ENCODE measurements at regions not wholly inside any gene's neighbourhood (a gene's known extent, or its start where the extent isn't known, plus 50 kb on each side); places are given as distances from the start of the nearest gene placed in this dataset.
"Not testable (repeated sequence)": the region's sequence is repeated elsewhere in the genome, so short reads cannot be mapped to it uniquely, and the experiment has no call there.

GRCh38 chr1:54481201-54481884 lies 66.7 kb upstream of the ACOT11 start:
- H3K9me3 Mint-ChIP-seq, result no peaks in the 10 kb centered on the region
- H3K27me3 Mint-ChIP-seq (ENCODE audit: insufficient read depth), result peaks cover 17% of the 10 kb centered on the region
- peaks cover 54% of the 10 kb centered on the region for H3K4me1 Mint-ChIP-seq (ENCODE audit: low read depth)
- no peak for DNase-seq (ENCODE audit: low spot score)
- intact Hi-C loops (cut with micrococcal nuclease), result no loop called here
- H3K4me3 Mint-ChIP-seq, result no peak overlapping the region
- no peaks in the 10 kb centered on the region for H3K36me3 Mint-ChIP-seq (ENCODE audit: low read depth)
- no peak overlapping the region for H3K27ac Mint-ChIP-seq

GRCh38 chr1:54480525-54480848 lies 67.5 kb upstream of the ACOT11 start:
- no peak for DNase-seq (ENCODE audit: low spot score)
- Mint-ChIP-seq H3K36me3 (ENCODE audit: low read depth) (no peaks in the 10 kb centered on the region), H3K27ac (no peak overlapping the region), H3K4me3 (no peak overlapping the region), H3K9me3 (no peaks in the 10 kb centered on the region), H3K27me3 (ENCODE audit: insufficient read depth) (peaks cover 17% of the 10 kb centered on the region), H3K4me1 (ENCODE audit: low read depth) (peaks cover 56% of the 10 kb centered on the region)
- intact Hi-C loops (cut with micrococcal nuclease), result no loop called here

- intact Hi-C loops (cut with micrococcal nuclease), result no loop called here
- Mint-ChIP-seq H3K27ac (no peak overlapping the region), H3K27me3 (ENCODE audit: insufficient read depth) (peaks cover 12% of the 10 kb centered on the region), H3K36me3 (ENCODE audit: low read depth) (no peaks in the 10 kb centered on the region), H3K4me3 (no peak overlapping the region), H3K9me3 (no peaks in the 10 kb centered on the region), H3K4me1 (ENCODE audit: low read depth) (peaks cover 56% of the 10 kb centered on the region)
- DNase-seq (ENCODE audit: low spot score), result no peak
These were observed 68.0 kb upstream of the ACOT11 start for GRCh38 chr1:54479841-54480524.

GRCh38 chr1:54479251-54479650 lies 68.8 kb upstream of the ACOT11 start:
- Mint-ChIP-seq H3K36me3 (ENCODE audit: low read depth) (no peaks in the 10 kb centered on the region), H3K27me3 (ENCODE audit: insufficient read depth) (peaks cover 9% of the 10 kb centered on the region), H3K27ac (no peak overlapping the region), H3K9me3 (no peaks in the 10 kb centered on the region), H3K4me3 (no peak overlapping the region), H3K4me1 (ENCODE audit: low read depth) (peaks cover 55% of the 10 kb centered on the region)
- no peak for DNase-seq (ENCODE audit: low spot score)
- intact Hi-C loops (cut with micrococcal nuclease), result no loop called here

GRCh38 chr1:54477153-54477561 lies 70.9 kb upstream of the ACOT11 start:
- DNase-seq (ENCODE audit: low spot score), result no peak

GRCh38 chr1:54476530-54477109 lies 70.4 kb upstream of the SSBP3 start:
- Mint-ChIP-seq H3K36me3 (ENCODE audit: low read depth) (no peaks in the 10 kb centered on the region), H3K27me3 (ENCODE audit: insufficient read depth) (peaks cover 14% of the 10 kb centered on the region), H3K9me3 (no peaks in the 10 kb centered on the region), H3K4me3 (no peak overlapping the region), H3K4me1 (ENCODE audit: low read depth) (peaks cover 53% of the 10 kb centered on the region), H3K27ac (no peak overlapping the region)
- intact Hi-C loops (cut with micrococcal nuclease), result no loop called here
- no peak for DNase-seq (ENCODE audit: low spot score)

More at GRCh38 chr1:54477153-54477561, 70.9 kb upstream of the ACOT11 start:
- H3K9me3 Mint-ChIP-seq, result no peaks in the 10 kb centered on the region
- intact Hi-C loops (cut with micrococcal nuclease), result no loop called here
- peaks cover 55% of the 10 kb centered on the region for H3K4me1 Mint-ChIP-seq (ENCODE audit: low read depth)
- no peak overlapping the region for H3K27ac Mint-ChIP-seq
- no peak overlapping the region for H3K4me3 Mint-ChIP-seq
- no peaks in the 10 kb centered on the region for H3K36me3 Mint-ChIP-seq (ENCODE audit: low read depth)
- peaks cover 14% of the 10 kb centered on the region for H3K27me3 Mint-ChIP-seq (ENCODE audit: insufficient read depth)

- Mint-ChIP-seq H3K9me3 (no peaks in the 10 kb centered on the region), H3K27ac (no peak overlapping the region), H3K4me3 (peak overlapping the region; percentile 51), H3K36me3 (ENCODE audit: low read depth) (no peaks in the 10 kb centered on the region), H3K4me1 (ENCODE audit: low read depth) (peaks cover 47% of the 10 kb centered on the region), H3K27me3 (ENCODE audit: insufficient read depth) (peaks cover 18% of the 10 kb centered on the region)
- no peak for DNase-seq (ENCODE audit: low spot score)
- intact Hi-C loops (cut with micrococcal nuclease), result no loop called here
These were observed 69.8 kb upstream of the SSBP3 start for GRCh38 chr1:54475946-54476516.

GRCh38 chr1:54475357-54475881 lies 69.2 kb upstream of the SSBP3 start:
- H3K4me1 Mint-ChIP-seq (ENCODE audit: low read depth), result peaks cover 41% of the 10 kb centered on the region
- no peaks in the 10 kb centered on the region for H3K36me3 Mint-ChIP-seq (ENCODE audit: low read depth)
- no peak for DNase-seq (ENCODE audit: low spot score)
- no peak overlapping the region for H3K27ac Mint-ChIP-seq
- H3K27me3 Mint-ChIP-seq (ENCODE audit: insufficient read depth), result peaks cover 18% of the 10 kb centered on the region
- no peaks in the 10 kb centered on the region for H3K9me3 Mint-ChIP-seq
- intact Hi-C loops (cut with micrococcal nuclease), result no loop called here
- no peak overlapping the region for H3K4me3 Mint-ChIP-seq

- peaks cover 32% of the 10 kb centered on the region for H3K4me1 Mint-ChIP-seq (ENCODE audit: low read depth)
- H3K4me3 Mint-ChIP-seq, result peak overlapping the region; percentile 17
- no peaks in the 10 kb centered on the region for H3K36me3 Mint-ChIP-seq (ENCODE audit: low read depth)
- intact Hi-C loops (cut with micrococcal nuclease), result no loop called here
- H3K27me3 Mint-ChIP-seq (ENCODE audit: insufficient read depth), result peaks cover 18% of the 10 kb centered on the region
- H3K9me3 Mint-ChIP-seq, result no peaks in the 10 kb centered on the region
- DNase-seq (ENCODE audit: low spot score), result no peak
- H3K27ac Mint-ChIP-seq, result no peak overlapping the region
These were observed 68.4 kb upstream of the SSBP3 start for GRCh38 chr1:54474310-54475251.

GRCh38 chr1:54471588-54471987 lies 65.4 kb upstream of the SSBP3 start:
- DNase-seq (ENCODE audit: low spot score), result no peak
- Mint-ChIP-seq H3K27ac (peak overlapping the region; percentile 5), H3K4me1 (ENCODE audit: low read depth) (peaks cover 22% of the 10 kb centered on the region), H3K9me3 (no peaks in the 10 kb centered on the region), H3K4me3 (no peak overlapping the region), H3K36me3 (ENCODE audit: low read depth) (peaks cover 2% of the 10 kb centered on the region), H3K27me3 (ENCODE audit: insufficient read depth) (peaks cover 18% of the 10 kb centered on the region)
- intact Hi-C loops (cut with micrococcal nuclease), result no loop called here

- intact Hi-C loops (cut with micrococcal nuclease); DNase-seq (ENCODE audit: low spot score); H3K4me1 Mint-ChIP-seq (ENCODE audit: low read depth); H3K4me3 Mint-ChIP-seq; H3K36me3 Mint-ChIP-seq (ENCODE audit: low read depth); H3K27ac Mint-ChIP-seq; H3K9me3 Mint-ChIP-seq: not testable (repeated sequence)
- peaks cover 15% of the 10 kb centered on the region for H3K27me3 Mint-ChIP-seq (ENCODE audit: insufficient read depth)
These were observed 63.2 kb upstream of the SSBP3 start for GRCh38 chr1:54469444-54469843.

- H3K27me3 Mint-ChIP-seq (ENCODE audit: insufficient read depth); H3K4me3 Mint-ChIP-seq; H3K36me3 Mint-ChIP-seq (ENCODE audit: low read depth); H3K27ac Mint-ChIP-seq; DNase-seq (ENCODE audit: low spot score); H3K9me3 Mint-ChIP-seq; intact Hi-C loops (cut with micrococcal nuclease): not testable (repeated sequence)
- peaks cover 13% of the 10 kb centered on the region for H3K4me1 Mint-ChIP-seq (ENCODE audit: low read depth)
These were observed 62.3 kb upstream of the SSBP3 start for GRCh38 chr1:54468288-54469084.
